CD4-positive, alpha-beta T cell (primary cell): ENCODE measurements at regions not wholly inside any gene's neighbourhood (a gene's known extent, or its start where the extent isn't known, plus 50 kb on each side); places are given as distances from the start of the nearest gene placed in this dataset.
"Not testable (repeated sequence)": the region's sequence is repeated elsewhere in the genome, so short reads cannot be mapped to it uniquely, and the experiment has no call there.

Experiments
- ATAC-seq: fragments of 200-7000 bp; cut with Tn5 transposase; one replicate; pipeline ENCODE4 v1.10.0; 2022; ENCODE audit warnings: mild to moderate bottlenecking; ENCODE audit not compliant: poor library complexity
- CTCF ChIA-PET: fragments of 350-600 bp; sonication (Branson Sonifier 250); formaldehyde crosslinking; loops from one replicate; lab custom pipeline; 2021; ENCODE audit warnings: antibody characterized with exemption, inconsistent platforms; lab: Charles Lee
- POLR2A ChIA-PET: fragments of 350-600 bp; sonication (Branson Sonifier 250); formaldehyde crosslinking; loops from one replicate; lab custom pipeline; 2021; ENCODE audit warnings: antibody characterized with exemption, inconsistent platforms; lab: Charles Lee
- DNase-seq, 14 experiments: peaks; one replicate each; pipeline ENCODE4 v3.0.0-alpha.2; 2013 to 2020; ENCODE audit warnings: mixed read lengths in 2 of 14
- H3K27ac ChIP-seq, 2 donors: one replicate each; pipeline versions ENCODE4 v1.5.1 to v1.7.0; 2013; ENCODE audit warnings: low read length in 2 of 2, low read depth in 1 of 2, mild to moderate bottlenecking in 1 of 2
- H3K27me3 ChIP-seq, 2 experiments: 1 replicate in 1 of 2; 2 replicates in 1 of 2; pipeline versions ENCODE4 v1.6.1 to v1.7.0; 2013; ENCODE audit warnings: low read length in 2 of 2, control low read depth in 1 of 2, mild to moderate bottlenecking in 1 of 2, moderate library complexity in 1 of 2; ENCODE audit not compliant: insufficient read depth in 2 of 2, control insufficient read depth in 1 of 2
- H3K36me3 ChIP-seq: one replicate; pipeline ENCODE4 v1.6.1; 2013; ENCODE audit warnings: low read length, control low read depth; ENCODE audit not compliant: insufficient read depth
- H3K4me1 ChIP-seq: one replicate; pipeline ENCODE4 v1.6.1; 2013; ENCODE audit warnings: low read length, control low read depth; ENCODE audit not compliant: insufficient read depth
- H3K4me3 ChIP-seq: one replicate; pipeline ENCODE4 v1.5.1; 2013; ENCODE audit warnings: mild to moderate bottlenecking, low read length, moderate library complexity
- H3K9me3 ChIP-seq, 2 experiments: 1 replicate in 1 of 2; 2 replicates in 1 of 2; pipeline versions ENCODE4 v1.6.1 to v1.7.0; 2013; ENCODE audit warnings: low read length in 2 of 2, mild to moderate bottlenecking in 2 of 2, control low read depth in 1 of 2, moderate library complexity in 1 of 2; ENCODE audit not compliant: control insufficient read depth in 1 of 2, insufficient read depth in 1 of 2
- H3K27ac Mint-ChIP-seq: one replicate; pipeline ENCODE4 v1.8.0; 2020; ENCODE audit warnings: mixed read lengths
- H3K27me3 Mint-ChIP-seq: one replicate; pipeline ENCODE4 v1.8.0; 2021; ENCODE audit warnings: mixed read lengths
- H3K36me3 Mint-ChIP-seq: one replicate; pipeline ENCODE4 v1.8.0; 2021; ENCODE audit warnings: low read depth, mixed read lengths
- H3K4me1 Mint-ChIP-seq: one replicate; pipeline ENCODE4 v1.8.0; 2021; ENCODE audit warnings: low read depth, mixed read lengths
- H3K4me3 Mint-ChIP-seq: one replicate; pipeline ENCODE4 v1.8.0; 2020; ENCODE audit warnings: mild to moderate bottlenecking, mixed read lengths
- H3K9me3 Mint-ChIP-seq: one replicate; pipeline ENCODE4 v1.8.0; 2020; ENCODE audit warnings: mixed read lengths
- intact Hi-C, 2 experiments: fragments of 100-400 bp; cut with DNase I in 1 of 2; cut with micrococcal nuclease in 1 of 2; formaldehyde crosslinking; loops; one replicate each; pipeline versions ENCODE4 v1.15.1 to v1.9.0; 2023 to 2025; cut with DNase I, micrococcal nuclease
- TF ChIP-seq, protein P1 (sequence below): fragments of 200-600 bp; IDR thresholded peaks from one replicate; pipeline ENCODE4 v1.8.0; 2022; ENCODE audit warnings: antibody characterized with exemption, mild to moderate bottlenecking

DNA sequence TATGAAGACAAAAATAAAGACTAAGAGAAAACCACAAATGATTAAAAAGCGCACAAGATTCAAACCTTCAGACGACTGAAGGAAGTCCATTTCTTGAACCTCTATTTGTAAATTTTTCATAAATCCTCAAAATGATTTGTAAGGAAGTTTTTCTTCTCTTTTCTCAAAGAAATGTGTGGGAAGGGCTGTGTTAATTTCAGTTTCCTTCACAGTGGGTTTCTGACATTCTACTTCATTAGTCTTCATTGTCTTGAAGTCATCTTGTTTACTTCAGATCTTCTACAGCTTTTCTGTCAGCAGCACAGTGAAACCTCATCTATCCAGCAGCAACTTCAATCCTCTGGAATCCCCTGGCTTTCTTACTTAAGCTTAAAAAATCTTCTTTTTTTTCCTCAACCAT, 87.6 kb upstream of the MYLIP start:
- ChIA-PET CTCF (no interaction called here), POLR2A (no interaction called here)
- no peak overlapping the region for H3K27ac Mint-ChIP-seq
- no peak for ATAC-seq
- H3K27me3 ChIP-seq, result no peaks in the 10 kb centered on the region
- H3K9me3 ChIP-seq, result peaks cover 0 to 14% of the 10 kb centered on the region in 2 experiments
- no peaks in the 10 kb centered on the region for H3K36me3 ChIP-seq
- intact Hi-C loops, result no loop called here
- no peak overlapping the region for H3K27ac ChIP-seq
- H3K4me1 ChIP-seq, result no peaks in the 10 kb centered on the region
- no peak overlapping the region for H3K4me3 ChIP-seq
- DNase-seq, result no peak
- H3K4me1 Mint-ChIP-seq, result no peaks in the 10 kb centered on the region
- H3K4me3 Mint-ChIP-seq, result no peak overlapping the region
- no peaks in the 10 kb centered on the region for H3K9me3 Mint-ChIP-seq
- H3K27me3 Mint-ChIP-seq, result no peaks in the 10 kb centered on the region
- TF ChIP-seq, protein P1, sequence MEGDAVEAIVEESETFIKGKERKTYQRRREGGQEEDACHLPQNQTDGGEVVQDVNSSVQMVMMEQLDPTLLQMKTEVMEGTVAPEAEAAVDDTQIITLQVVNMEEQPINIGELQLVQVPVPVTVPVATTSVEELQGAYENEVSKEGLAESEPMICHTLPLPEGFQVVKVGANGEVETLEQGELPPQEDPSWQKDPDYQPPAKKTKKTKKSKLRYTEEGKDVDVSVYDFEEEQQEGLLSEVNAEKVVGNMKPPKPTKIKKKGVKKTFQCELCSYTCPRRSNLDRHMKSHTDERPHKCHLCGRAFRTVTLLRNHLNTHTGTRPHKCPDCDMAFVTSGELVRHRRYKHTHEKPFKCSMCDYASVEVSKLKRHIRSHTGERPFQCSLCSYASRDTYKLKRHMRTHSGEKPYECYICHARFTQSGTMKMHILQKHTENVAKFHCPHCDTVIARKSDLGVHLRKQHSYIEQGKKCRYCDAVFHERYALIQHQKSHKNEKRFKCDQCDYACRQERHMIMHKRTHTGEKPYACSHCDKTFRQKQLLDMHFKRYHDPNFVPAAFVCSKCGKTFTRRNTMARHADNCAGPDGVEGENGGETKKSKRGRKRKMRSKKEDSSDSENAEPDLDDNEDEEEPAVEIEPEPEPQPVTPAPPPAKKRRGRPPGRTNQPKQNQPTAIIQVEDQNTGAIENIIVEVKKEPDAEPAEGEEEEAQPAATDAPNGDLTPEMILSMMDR, result no peak
- no peaks in the 10 kb centered on the region for H3K36me3 Mint-ChIP-seq

DNA sequence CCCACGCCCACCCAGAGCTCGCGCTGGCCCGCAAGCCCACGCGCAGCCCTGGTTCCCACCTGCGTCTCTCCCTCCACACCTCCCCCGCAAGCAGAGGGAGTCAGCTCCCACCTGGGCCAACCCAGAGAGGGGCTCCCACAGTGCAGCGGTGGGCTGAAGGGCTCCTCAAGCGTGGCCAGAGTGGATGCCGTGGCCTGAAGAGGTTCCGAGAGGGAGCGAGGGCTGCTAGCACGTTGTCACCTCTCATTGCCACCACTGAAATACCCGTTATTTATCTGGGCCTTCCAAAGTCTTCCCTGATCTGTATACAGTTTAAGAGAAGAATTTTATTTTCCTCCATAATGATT, 88.3 kb upstream of the MYLIP start:
- TF ChIP-seq, protein P1, result no peak
- ATAC-seq, result no peak
- H3K27ac ChIP-seq, result no peak overlapping the region

DNA sequence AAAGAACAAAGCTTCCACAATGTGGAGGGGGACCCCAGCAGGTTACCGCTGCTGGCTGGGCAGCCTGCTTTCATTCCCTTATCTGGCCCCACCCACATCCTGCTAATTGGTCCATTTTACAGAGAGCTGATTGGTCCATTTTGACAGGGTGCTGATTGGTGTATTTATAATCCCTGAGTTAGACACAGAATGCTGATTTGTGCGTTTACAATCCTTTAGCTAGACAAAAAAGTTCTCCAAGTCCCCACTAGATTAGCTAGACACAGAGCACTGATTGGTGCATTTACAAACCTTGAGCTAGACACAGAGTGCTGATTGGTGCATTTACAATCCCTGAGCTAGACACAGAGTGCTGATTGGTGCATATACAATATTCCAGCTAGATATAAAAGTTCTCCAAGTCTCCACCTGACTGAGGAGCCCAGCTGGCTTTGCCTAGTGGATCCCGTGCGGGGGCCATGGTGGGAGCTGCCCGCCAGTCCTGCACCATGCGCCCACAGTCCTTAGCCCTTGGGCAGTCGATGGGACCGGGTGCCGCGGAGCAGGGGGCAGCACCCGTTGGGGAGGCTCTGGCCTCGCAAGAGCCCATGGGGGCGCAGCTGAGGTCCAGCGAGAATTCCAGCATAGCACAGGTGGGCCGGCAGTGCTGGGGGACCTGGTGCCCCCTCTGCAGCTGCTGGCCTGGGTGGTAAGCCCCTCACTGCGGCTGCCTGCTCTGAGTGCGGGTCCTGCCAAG, 88.8 kb upstream of the MYLIP start:
- H3K27me3 Mint-ChIP-seq, H3K27ac Mint-ChIP-seq, ATAC-seq, POLR2A ChIA-PET, H3K36me3 Mint-ChIP-seq, DNase-seq, H3K27ac ChIP-seq, H3K4me3 ChIP-seq, H3K36me3 ChIP-seq, H3K4me1 ChIP-seq, H3K4me1 Mint-ChIP-seq, H3K27me3 ChIP-seq, H3K4me3 Mint-ChIP-seq, CTCF ChIA-PET, H3K9me3 Mint-ChIP-seq, intact Hi-C loops: not testable (repeated sequence)
- H3K9me3 ChIP-seq, result peaks cover 0 to 14% of the 10 kb centered on the region in 2 experiments

More for the DNA sequence above, 88.3 kb upstream of the MYLIP start:
- POLR2A ChIA-PET, result no interaction called here
- intact Hi-C loops, result no loop called here
- no peak for DNase-seq
- Histone ChIP-seq H3K9me3 (peaks cover 0 to 14% of the 10 kb centered on the region in 2 experiments), H3K36me3 (no peaks in the 10 kb centered on the region), H3K27me3 (no peaks in the 10 kb centered on the region), H3K4me1 (no peaks in the 10 kb centered on the region), H3K4me3 (no peak overlapping the region)
- Mint-ChIP-seq H3K36me3 (no peaks in the 10 kb centered on the region), H3K4me3 (no peak overlapping the region), H3K4me1 (no peaks in the 10 kb centered on the region), H3K9me3 (no peaks in the 10 kb centered on the region), H3K27me3 (no peaks in the 10 kb centered on the region), H3K27ac (no peak overlapping the region)
- CTCF ChIA-PET, result no interaction called here

DNA sequence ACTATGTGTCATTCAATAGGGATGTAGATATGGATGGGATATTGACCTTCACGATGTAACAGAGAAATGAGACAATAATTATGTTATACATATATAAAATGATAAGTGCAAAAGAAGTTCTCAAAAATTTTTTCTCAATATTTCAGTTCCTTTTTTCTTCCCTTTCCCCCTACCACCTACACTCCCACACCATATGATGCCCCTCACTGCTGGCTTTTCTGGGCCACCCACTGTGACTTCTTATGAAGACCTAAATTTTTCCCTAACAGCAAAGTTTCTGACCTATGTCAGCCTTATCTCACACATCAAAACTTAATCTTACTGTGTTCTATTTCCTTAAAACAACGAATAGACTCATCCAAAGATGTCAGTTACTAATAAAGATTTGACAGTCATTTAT, 89.9 kb upstream of the MYLIP start:
- DNase-seq, result no peak
- no peaks in the 10 kb centered on the region for H3K27me3 Mint-ChIP-seq
- ATAC-seq, result no peak
- Histone ChIP-seq H3K27ac (no peak overlapping the region), H3K27me3 (no peaks in the 10 kb centered on the region), H3K4me1 (no peaks in the 10 kb centered on the region), H3K36me3 (no peaks in the 10 kb centered on the region), H3K9me3 (peaks cover 0 to 14% of the 10 kb centered on the region in 2 experiments), H3K4me3 (no peak overlapping the region)
- no peaks in the 10 kb centered on the region for H3K36me3 Mint-ChIP-seq
- ChIA-PET POLR2A (no interaction called here), CTCF (no interaction called here)
- no peak overlapping the region for H3K4me3 Mint-ChIP-seq
- no peaks in the 10 kb centered on the region for H3K9me3 Mint-ChIP-seq
- intact Hi-C loops, result no loop called here
- no peaks in the 10 kb centered on the region for H3K4me1 Mint-ChIP-seq
- TF ChIP-seq, protein P1, result no peak
- no peak overlapping the region for H3K27ac Mint-ChIP-seq
